Suprapubic skin (tissue), 4 donors: ENCODE measurements at regions not wholly inside any gene's neighbourhood (a gene's known extent, or its start where the extent isn't known, plus 50 kb on each side); places are given as distances from the start of the nearest gene placed in this dataset.

Experiments used
- DNase-seq, 2 donors: peaks; one replicate each; pipeline ENCODE4 v3.0.0-alpha.2; 2019; ENCODE audit warnings: low spot score in 2 of 2
- H3K27ac ChIP-seq: fragments of 200-600 bp; sonication (generic); one replicate; pipeline ENCODE4 v1.5.1; 2019
- H3K27me3 ChIP-seq: fragments of 200-600 bp; sonication (generic); one replicate; pipeline ENCODE4 v1.5.1; 2019
- H3K36me3 ChIP-seq: fragments of 200-600 bp; sonication (generic); one replicate; pipeline ENCODE4 v1.5.1; 2019
- H3K4me1 ChIP-seq: fragments of 200-600 bp; sonication (generic); one replicate; pipeline ENCODE4 v1.5.1; 2019
- H3K4me3 ChIP-seq: fragments of 200-600 bp; sonication (generic); one replicate; pipeline ENCODE4 v1.5.1; 2019; ENCODE audit warnings: mild to moderate bottlenecking
- H3K9me3 ChIP-seq: fragments of 200-600 bp; sonication (generic); one replicate; pipeline ENCODE4 v1.5.1; 2019
- CTCF ChIP-seq, 2 donors: fragments of 200-600 bp in 1 of 2; fragments of 450-650 bp in 1 of 2; sonication (generic) in 1 of 2; IDR thresholded peaks; one replicate each; pipeline ENCODE4 v1.5.1; 2016 to 2019; ENCODE audit warnings: antibody characterized with exemption in 2 of 2, mild to moderate bottlenecking in 1 of 2, moderate library complexity in 1 of 2
- EP300 ChIP-seq: sonication (generic); formaldehyde crosslinking; IDR thresholded peaks from one replicate; pipeline ENCODE4 v1.6.1; 2017; ENCODE audit warnings: antibody characterized with exemption
- POLR2A ChIP-seq, 2 donors: fragments of 450-650 bp; IDR thresholded peaks; one replicate each; pipeline ENCODE4 v1.6.1; 2017; ENCODE audit warnings: antibody characterized with exemption in 2 of 2, mild to moderate bottlenecking in 2 of 2, moderate library complexity in 2 of 2
- POLR2AphosphoS5 ChIP-seq, 3 donors: sonication (generic); formaldehyde crosslinking; IDR thresholded peaks; one replicate each; pipeline ENCODE4 v1.6.1; 2017; ENCODE audit warnings: antibody characterized with exemption in 3 of 3
- WGBS: methylation state at CpG from one replicate; pipeline ENCODE4 v1.1.5; 2018; 5-methylcytosine and 5-hydroxymethylcytosine counted together

GRCh38 chr7:144936314-144936713 is 100.5 kb upstream of the TPK1 start:
- Histone ChIP-seq H3K9me3 (no peaks in the 10 kb centered on the region), H3K4me1 (no peaks in the 10 kb centered on the region), H3K27ac (no peak overlapping the region), H3K4me3 (no peak overlapping the region), H3K27me3 (no peaks in the 10 kb centered on the region), H3K36me3 (no peaks in the 10 kb centered on the region)
- 74% methylated on average over 1 of the region's 1 CpG for WGBS
- no peak for DNase-seq
- TF ChIP-seq POLR2A (IDR thresholded peaks at IDR 0.05) (no peak), POLR2AphosphoS5 (IDR thresholded peaks at IDR 0.05) (no peak), CTCF (IDR thresholded peaks at IDR 0.05) (no peak), EP300 (no peak)

- Histone ChIP-seq H3K4me3 (no peak overlapping the region), H3K9me3 (no peaks in the 10 kb centered on the region), H3K27me3 (no peaks in the 10 kb centered on the region), H3K36me3 (no peaks in the 10 kb centered on the region), H3K4me1 (no peaks in the 10 kb centered on the region), H3K27ac (no peak overlapping the region)
- no peak for DNase-seq
- TF ChIP-seq POLR2AphosphoS5 (IDR thresholded peaks at IDR 0.05), result no peak
- no peak for TF ChIP-seq CTCF (IDR thresholded peaks at IDR 0.05)
- TF ChIP-seq POLR2A (IDR thresholded peaks at IDR 0.05), result no peak
- WGBS, result 71% methylated on average over 6 of the region's 6 CpGs
Observed at GRCh38 chr7:144910411-144910810, 74.6 kb upstream of the TPK1 start.

- no peaks in the 10 kb centered on the region for H3K36me3 ChIP-seq
- no peaks in the 10 kb centered on the region for H3K9me3 ChIP-seq
- WGBS, result 62% methylated on average over 4 of the region's 4 CpGs
- no peaks in the 10 kb centered on the region for H3K27me3 ChIP-seq
- H3K4me3 ChIP-seq, result no peak overlapping the region
- no peak for DNase-seq
- no peak overlapping the region for H3K27ac ChIP-seq
- TF ChIP-seq CTCF (IDR thresholded peaks at IDR 0.05) (no peak), POLR2A (IDR thresholded peaks at IDR 0.05) (no peak), EP300 (no peak), POLR2AphosphoS5 (IDR thresholded peaks at IDR 0.05) (no peak)
- no peaks in the 10 kb centered on the region for H3K4me1 ChIP-seq
Observed at GRCh38 chr7:144908943-144909556, 73.2 kb upstream of the TPK1 start.

- Histone ChIP-seq H3K4me1 (no peaks in the 10 kb centered on the region), H3K27me3 (no peaks in the 10 kb centered on the region), H3K27ac (no peak overlapping the region), H3K9me3 (no peaks in the 10 kb centered on the region), H3K4me3 (no peak overlapping the region), H3K36me3 (no peaks in the 10 kb centered on the region)
- no peak for TF ChIP-seq EP300
- no peak for TF ChIP-seq CTCF (IDR thresholded peaks at IDR 0.05)
- no peak for TF ChIP-seq POLR2AphosphoS5 (IDR thresholded peaks at IDR 0.05)
- TF ChIP-seq POLR2A (IDR thresholded peaks at IDR 0.05), result no peak
- 90% methylated on average over 1 of the region's 1 CpG for WGBS
- DNase-seq, result no peak
Observed at GRCh38 chr7:144908324-144908723, 72.5 kb upstream of the TPK1 start.

GRCh38 chr7:144907577-144907976 is 71.7 kb upstream of the TPK1 start:
- Histone ChIP-seq H3K36me3 (no peaks in the 10 kb centered on the region), H3K4me1 (no peaks in the 10 kb centered on the region), H3K9me3 (no peaks in the 10 kb centered on the region), H3K27ac (no peak overlapping the region), H3K4me3 (no peak overlapping the region), H3K27me3 (no peaks in the 10 kb centered on the region)
- DNase-seq, result no peak
- 61% methylated on average over 4 of the region's 4 CpGs for WGBS
- TF ChIP-seq EP300 (no peak), CTCF (IDR thresholded peaks at IDR 0.05) (no peak), POLR2A (IDR thresholded peaks at IDR 0.05) (no peak), POLR2AphosphoS5 (IDR thresholded peaks at IDR 0.05) (no peak)
